WTC11 (cell line): ENCODE measurements at regions not wholly inside any gene's neighbourhood (a gene's known extent, or its start where the extent isn't known, plus 50 kb on each side); places are given as distances from the start of the nearest gene placed in this dataset.

Experiments
- ARID4B ChIP-seq: sonication (generic); formaldehyde crosslinking; IDR thresholded peaks from 2 replicates; pipeline ENCODE4 v1.8.0; 2023; ENCODE audit warnings: missing genetic modification reagents, mild to moderate bottlenecking, borderline replicate concordance
- ATF2 ChIP-seq: sonication (generic); formaldehyde crosslinking; IDR thresholded peaks from 2 replicates; pipeline ENCODE4 v1.8.1; 2022; ENCODE audit warnings: low read depth, missing genetic modification reagents, borderline replicate concordance
- CBFB ChIP-seq: sonication (generic); formaldehyde crosslinking; IDR thresholded peaks from 2 replicates; pipeline ENCODE4 v1.8.1; 2022; ENCODE audit warnings: mild to moderate bottlenecking, low read depth, missing genetic modification reagents
- CREB1 ChIP-seq: sonication (generic); formaldehyde crosslinking; IDR thresholded peaks from 2 replicates; pipeline ENCODE4 v1.8.0; 2023; ENCODE audit warnings: mild to moderate bottlenecking, missing genetic modification reagents
- ETV6 ChIP-seq: sonication (generic); formaldehyde crosslinking; IDR thresholded peaks from 2 replicates; pipeline ENCODE4 v1.8.1; 2022; ENCODE audit warnings: mild to moderate bottlenecking, missing genetic modification reagents
- GABPB1 ChIP-seq: sonication (generic); formaldehyde crosslinking; IDR thresholded peaks from 2 replicates; pipeline ENCODE4 v1.8.1; 2023; ENCODE audit warnings: mild to moderate bottlenecking, missing genetic modification reagents
- MAX ChIP-seq: sonication (generic); formaldehyde crosslinking; IDR thresholded peaks from 2 replicates; pipeline ENCODE4 v1.8.0; 2022; ENCODE audit warnings: mild to moderate bottlenecking, missing genetic modification reagents
- MXD4 ChIP-seq: fragments of 250-450 bp; sonication (Bioruptor Pico); IDR thresholded peaks from 2 replicates; pipeline ENCODE4 v1.8.0; 2021; ENCODE audit warnings: mild to moderate bottlenecking, moderate library complexity, borderline replicate concordance
- ZNF138 ChIP-seq: sonication (generic); formaldehyde crosslinking; conservative IDR thresholded peaks from 2 replicates; pipeline ENCODE4 v1.8.1; 2022; ENCODE audit warnings: mild to moderate bottlenecking, moderate library complexity, missing genetic modification reagents
- ZNF263 ChIP-seq: sonication (generic); formaldehyde crosslinking; IDR thresholded peaks from 2 replicates; pipeline ENCODE4 v1.8.1; 2022; ENCODE audit warnings: low read depth, mild to moderate bottlenecking, moderate library complexity, missing genetic modification reagents
- TF ChIP-seq, protein P1 (sequence below): fragments of 200-600 bp; IDR thresholded peaks from 2 replicates; pipeline ENCODE4 v1.8.0; 2022; ENCODE audit warnings: antibody characterized with exemption
- TF ChIP-seq, protein P2 (sequence below): fragments of 250-450 bp; sonication (Bioruptor Pico); IDR thresholded peaks from 2 replicates; pipeline ENCODE4 v1.9.0; 2021; ENCODE audit warnings: mild to moderate bottlenecking, borderline replicate concordance
- TF ChIP-seq, protein P3 (sequence below): sonication (generic); formaldehyde crosslinking; IDR thresholded peaks from 2 replicates; pipeline ENCODE4 v1.8.1; 2022; ENCODE audit warnings: mild to moderate bottlenecking, moderate library complexity, missing genetic modification reagents
- TF ChIP-seq, protein P4 (sequence below): sonication (generic); formaldehyde crosslinking; IDR thresholded peaks from 2 replicates; pipeline ENCODE4 v1.8.1; 2022; ENCODE audit warnings: low read depth, mild to moderate bottlenecking, moderate library complexity, missing genetic modification reagents, borderline replicate concordance

- TF ChIP-seq, protein P1, sequence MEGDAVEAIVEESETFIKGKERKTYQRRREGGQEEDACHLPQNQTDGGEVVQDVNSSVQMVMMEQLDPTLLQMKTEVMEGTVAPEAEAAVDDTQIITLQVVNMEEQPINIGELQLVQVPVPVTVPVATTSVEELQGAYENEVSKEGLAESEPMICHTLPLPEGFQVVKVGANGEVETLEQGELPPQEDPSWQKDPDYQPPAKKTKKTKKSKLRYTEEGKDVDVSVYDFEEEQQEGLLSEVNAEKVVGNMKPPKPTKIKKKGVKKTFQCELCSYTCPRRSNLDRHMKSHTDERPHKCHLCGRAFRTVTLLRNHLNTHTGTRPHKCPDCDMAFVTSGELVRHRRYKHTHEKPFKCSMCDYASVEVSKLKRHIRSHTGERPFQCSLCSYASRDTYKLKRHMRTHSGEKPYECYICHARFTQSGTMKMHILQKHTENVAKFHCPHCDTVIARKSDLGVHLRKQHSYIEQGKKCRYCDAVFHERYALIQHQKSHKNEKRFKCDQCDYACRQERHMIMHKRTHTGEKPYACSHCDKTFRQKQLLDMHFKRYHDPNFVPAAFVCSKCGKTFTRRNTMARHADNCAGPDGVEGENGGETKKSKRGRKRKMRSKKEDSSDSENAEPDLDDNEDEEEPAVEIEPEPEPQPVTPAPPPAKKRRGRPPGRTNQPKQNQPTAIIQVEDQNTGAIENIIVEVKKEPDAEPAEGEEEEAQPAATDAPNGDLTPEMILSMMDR: no peak
- TF ChIP-seq MAX (CRISPR knock-in tag): no peak
- TF ChIP-seq ETV6 (CRISPR knock-in tag): no peak
- no peak for TF ChIP-seq CBFB (CRISPR knock-in tag)
- no peak for TF ChIP-seq ZNF138
- TF ChIP-seq ZNF263 (CRISPR knock-in tag): no peak
- TF ChIP-seq, protein P2, sequence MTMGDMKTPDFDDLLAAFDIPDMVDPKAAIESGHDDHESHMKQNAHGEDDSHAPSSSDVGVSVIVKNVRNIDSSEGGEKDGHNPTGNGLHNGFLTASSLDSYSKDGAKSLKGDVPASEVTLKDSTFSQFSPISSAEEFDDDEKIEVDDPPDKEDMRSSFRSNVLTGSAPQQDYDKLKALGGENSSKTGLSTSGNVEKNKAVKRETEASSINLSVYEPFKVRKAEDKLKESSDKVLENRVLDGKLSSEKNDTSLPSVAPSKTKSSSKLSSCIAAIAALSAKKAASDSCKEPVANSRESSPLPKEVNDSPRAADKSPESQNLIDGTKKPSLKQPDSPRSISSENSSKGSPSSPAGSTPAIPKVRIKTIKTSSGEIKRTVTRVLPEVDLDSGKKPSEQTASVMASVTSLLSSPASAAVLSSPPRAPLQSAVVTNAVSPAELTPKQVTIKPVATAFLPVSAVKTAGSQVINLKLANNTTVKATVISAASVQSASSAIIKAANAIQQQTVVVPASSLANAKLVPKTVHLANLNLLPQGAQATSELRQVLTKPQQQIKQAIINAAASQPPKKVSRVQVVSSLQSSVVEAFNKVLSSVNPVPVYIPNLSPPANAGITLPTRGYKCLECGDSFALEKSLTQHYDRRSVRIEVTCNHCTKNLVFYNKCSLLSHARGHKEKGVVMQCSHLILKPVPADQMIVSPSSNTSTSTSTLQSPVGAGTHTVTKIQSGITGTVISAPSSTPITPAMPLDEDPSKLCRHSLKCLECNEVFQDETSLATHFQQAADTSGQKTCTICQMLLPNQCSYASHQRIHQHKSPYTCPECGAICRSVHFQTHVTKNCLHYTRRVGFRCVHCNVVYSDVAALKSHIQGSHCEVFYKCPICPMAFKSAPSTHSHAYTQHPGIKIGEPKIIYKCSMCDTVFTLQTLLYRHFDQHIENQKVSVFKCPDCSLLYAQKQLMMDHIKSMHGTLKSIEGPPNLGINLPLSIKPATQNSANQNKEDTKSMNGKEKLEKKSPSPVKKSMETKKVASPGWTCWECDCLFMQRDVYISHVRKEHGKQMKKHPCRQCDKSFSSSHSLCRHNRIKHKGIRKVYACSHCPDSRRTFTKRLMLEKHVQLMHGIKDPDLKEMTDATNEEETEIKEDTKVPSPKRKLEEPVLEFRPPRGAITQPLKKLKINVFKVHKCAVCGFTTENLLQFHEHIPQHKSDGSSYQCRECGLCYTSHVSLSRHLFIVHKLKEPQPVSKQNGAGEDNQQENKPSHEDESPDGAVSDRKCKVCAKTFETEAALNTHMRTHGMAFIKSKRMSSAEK: no peak
- no peak for TF ChIP-seq CREB1 (CRISPR knock-in tag)
- TF ChIP-seq GABPB1 (CRISPR knock-in tag): no peak
- no peak for TF ChIP-seq MXD4
- no peak for TF ChIP-seq ARID4B (CRISPR knock-in tag)
- TF ChIP-seq, protein P3, sequence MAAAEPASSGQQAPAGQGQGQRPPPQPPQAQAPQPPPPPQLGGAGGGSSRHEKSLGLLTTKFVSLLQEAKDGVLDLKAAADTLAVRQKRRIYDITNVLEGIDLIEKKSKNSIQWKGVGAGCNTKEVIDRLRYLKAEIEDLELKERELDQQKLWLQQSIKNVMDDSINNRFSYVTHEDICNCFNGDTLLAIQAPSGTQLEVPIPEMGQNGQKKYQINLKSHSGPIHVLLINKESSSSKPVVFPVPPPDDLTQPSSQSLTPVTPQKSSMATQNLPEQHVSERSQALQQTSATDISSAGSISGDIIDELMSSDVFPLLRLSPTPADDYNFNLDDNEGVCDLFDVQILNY (CRISPR knock-in tag): no peak
- TF ChIP-seq ATF2 (CRISPR knock-in tag): no peak
- TF ChIP-seq, protein P4, sequence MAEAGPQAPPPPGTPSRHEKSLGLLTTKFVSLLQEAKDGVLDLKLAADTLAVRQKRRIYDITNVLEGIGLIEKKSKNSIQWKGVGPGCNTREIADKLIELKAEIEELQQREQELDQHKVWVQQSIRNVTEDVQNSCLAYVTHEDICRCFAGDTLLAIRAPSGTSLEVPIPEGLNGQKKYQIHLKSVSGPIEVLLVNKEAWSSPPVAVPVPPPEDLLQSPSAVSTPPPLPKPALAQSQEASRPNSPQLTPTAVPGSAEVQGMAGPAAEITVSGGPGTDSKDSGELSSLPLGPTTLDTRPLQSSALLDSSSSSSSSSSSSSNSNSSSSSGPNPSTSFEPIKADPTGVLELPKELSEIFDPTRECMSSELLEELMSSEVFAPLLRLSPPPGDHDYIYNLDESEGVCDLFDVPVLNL (CRISPR knock-in tag): no peak
Observed at GRCh38 chr3:193782747-193783146, 189.7 kb downstream of the OPA1 start.
